Ishikawa (cell line): ENCODE measurements at regions not wholly inside any gene's neighbourhood (a gene's known extent, or its start where the extent isn't known, plus 50 kb on each side); places are given as distances from the start of the nearest gene placed in this dataset.

ENCODE experiments used
- CEBPB ChIP-seq: IDR thresholded peaks from 2 replicates; pipeline ENCODE4 v1.6.1; 2012
- CREB1 ChIP-seq: IDR thresholded peaks from 2 replicates; pipeline ENCODE4 v1.6.1; 2012; ENCODE audit warnings: low read depth
- EGR1 ChIP-seq: IDR thresholded peaks from 2 replicates; pipeline ENCODE4 v1.6.1; 2012
- EP300 ChIP-seq: IDR thresholded peaks from 2 replicates; pipeline ENCODE4 v1.6.1; 2012; ENCODE audit warnings: borderline replicate concordance
- FOXM1 ChIP-seq: IDR thresholded peaks from 2 replicates; pipeline ENCODE4 v1.6.1; 2012; ENCODE audit warnings: low read depth, borderline replicate concordance
- MAX ChIP-seq: IDR thresholded peaks from 2 replicates; pipeline ENCODE4 v1.6.1; 2012
- NFIC ChIP-seq: IDR thresholded peaks from 2 replicates; pipeline ENCODE4 v1.6.1; 2012
- RAD21 ChIP-seq: IDR thresholded peaks from 2 replicates; pipeline ENCODE4 v1.6.1; 2012; ENCODE audit warnings: low read depth
- REST ChIP-seq: IDR thresholded peaks from 2 replicates; pipeline ENCODE4 v1.6.1; 2012; ENCODE audit warnings: low read depth, mild to moderate bottlenecking
- TAF1 ChIP-seq: IDR thresholded peaks from 2 replicates; pipeline ENCODE4 v1.6.1; 2012; ENCODE audit warnings: low read depth, mild to moderate bottlenecking
- TEAD4 ChIP-seq: IDR thresholded peaks from 2 replicates; pipeline ENCODE4 v1.6.1; 2012
- USF1 ChIP-seq: IDR thresholded peaks from 2 replicates; pipeline ENCODE4 v1.6.1; 2012
- YY1 ChIP-seq: IDR thresholded peaks from 2 replicates; pipeline ENCODE4 v1.6.1; 2012; ENCODE audit warnings: low read depth
- ZBTB7A ChIP-seq: IDR thresholded peaks from 2 replicates; pipeline ENCODE4 v1.6.1; 2012; ENCODE audit warnings: low read depth

GRCh38 chrX:137695417-137695816 lies 129.5 kb downstream of the ZIC3 start:
- TF ChIP-seq CREB1 (no peak), EP300 (no peak), NFIC (no peak), CEBPB (no peak), YY1 (no peak), USF1 (no peak), EGR1 (no peak), RAD21 (no peak), REST (no peak), FOXM1 (no peak), MAX (no peak), ZBTB7A (no peak), TAF1 (no peak), TEAD4 (no peak)
